Heart left ventricle (tissue), 16 donors: ENCODE measurements at regions not wholly inside any gene's neighbourhood (a gene's known extent, or its start where the extent isn't known, plus 50 kb on each side); places are given as distances from the start of the nearest gene placed in this dataset.

ENCODE experiments used
- ATAC-seq, 4 donors: fragments of 200-7000 bp; cut with Tn5 transposase; one replicate each; pipeline ENCODE4 v1.9.1; 2020 to 2022; ENCODE audit warnings: moderate library complexity in 4 of 4, mild to moderate bottlenecking in 3 of 4, moderate number of reproducible peaks in 1 of 4
- DNase-seq, 5 donors: peaks; one replicate each; pipeline ENCODE4 v3.0.0-alpha.2; 2020
- H3K27ac ChIP-seq, 12 donors: fragments of 200-600 bp; sonication (generic) in 4 of 12; one replicate each; pipeline versions ENCODE4 v1.5.0 to v1.8.0; 2016 to 2022; ENCODE audit warnings: mild to moderate bottlenecking in 2 of 12
- H3K27me3 ChIP-seq, 9 donors: fragments of 200-600 bp; sonication (generic) in 2 of 9; one replicate each; pipeline versions ENCODE4 v1.5.1 to v1.8.0; 2016 to 2022; ENCODE audit warnings: mild to moderate bottlenecking in 3 of 9
- H3K36me3 ChIP-seq, 9 donors: fragments of 200-600 bp; sonication (generic) in 2 of 9; one replicate each; pipeline versions ENCODE4 v1.5.0 to v1.8.0; 2018 to 2022; ENCODE audit warnings: mild to moderate bottlenecking in 2 of 9
- H3K4me1 ChIP-seq, 12 donors: fragments of 200-600 bp; sonication (generic) in 4 of 12; one replicate each; pipeline versions ENCODE4 v1.5.0 to v1.8.0; 2016 to 2022; ENCODE audit warnings: mild to moderate bottlenecking in 3 of 12
- H3K4me3 ChIP-seq, 12 donors: fragments of 200-600 bp; sonication (generic) in 4 of 12; one replicate each; pipeline versions ENCODE4 v1.5.0 to v1.8.0; 2017 to 2022; ENCODE audit warnings: mild to moderate bottlenecking in 9 of 12, moderate library complexity in 4 of 12
- H3K9me3 ChIP-seq, 12 donors: fragments of 200-600 bp; sonication (generic) in 4 of 12; one replicate each; pipeline versions ENCODE4 v1.5.0 to v1.8.0; 2016 to 2022; ENCODE audit warnings: mild to moderate bottlenecking in 1 of 12
- CTCF ChIP-seq, 12 donors: fragments of 200-600 bp; sonication (generic) in 4 of 12; IDR thresholded peaks; one replicate each; pipeline versions ENCODE4 v1.5.0 to v1.8.0; 2018 to 2022; ENCODE audit warnings: antibody characterized with exemption in 12 of 12, mild to moderate bottlenecking in 5 of 12
- POLR2A ChIP-seq, 2 donors: fragments of 450-650 bp; IDR thresholded peaks; one replicate each; pipeline ENCODE4 v1.6.1; 2017; ENCODE audit warnings: antibody characterized with exemption in 2 of 2, mild to moderate bottlenecking in 2 of 2, moderate library complexity in 2 of 2
- WGBS, 4 donors: extraction: QIAGEN DNeasy Blood & Tissue Kit in 2 of 4; methylation state at CpG; one replicate each; pipeline versions ENCODE4 v1.1.5 to v1.1.7; 2013 to 2018; 5-methylcytosine and 5-hydroxymethylcytosine counted together
- intact Hi-C, 10 donors: fragments of 100-400 bp; cut with DNase I; formaldehyde crosslinking; loops; one replicate each; pipeline versions ENCODE4 v1.11.1 to v1.14.2; 2022
- donor health status: ischemic (EF 13 %, LVEDD 7.1; RV severe dilation, severe dysfunction).
- donor health status: healthy with polysubstance abuse.
- donor health status: DM: no; HTN: yes; CAD: no.
- donor health status: DM: no; HTN: no; CAD: no.
- donor health status: ischemic (EF 25% LVEDD 6.9; RV normal size, moderate dysfunction).
- donor health status: ischemic (EF 25% LVEDD 5.7; RV mildly dilated, moderate dysfunction).
- donor health status: healthy.
- donor health status: DM: yes; HTN: yes; CAD: no.
- donor health status: ischemic (EF 35%, LVEDD 5.7; RV mildly dilated, moderate dysfunction).
- donor health status: nonischemic (EF 11% LVEDD 7.7; RV severe dilation, severe dysfunction).
- donor health status: DM: yes; HTN: yes; CAD: no.
- donor health status: PGD.
- donor health status: ischemic (EF 29% LVEDD 5.4; RV normal size, mild dysfunction).
- donor health status: nonischemic (EF 23%, LVEDD 6.1; RV moderate dilation, normal function).

GRCh38 chr6:153412519-153412918 is 281.4 kb upstream of the RGS17 start:
- H3K27me3 ChIP-seq, result no peaks in the 10 kb centered on the region
- H3K36me3 ChIP-seq, result no peaks in the 10 kb centered on the region
- H3K4me1 ChIP-seq, result no peaks in the 10 kb centered on the region
- H3K9me3 ChIP-seq, result peaks cover 0 to 9% (median 2%) of the 10 kb centered on the region in 12 donors
- no peak for TF ChIP-seq CTCF (IDR thresholded peaks at IDR 0.05)
- TF ChIP-seq POLR2A (IDR thresholded peaks at IDR 0.05), result no peak
- H3K4me3 ChIP-seq, result no peak overlapping the region
- 42 to 80% (median 67%) methylated on average over 1 of the region's 1 CpG for WGBS, 4 donors
- no peak overlapping the region for H3K27ac ChIP-seq
- DNase-seq (no peak), ATAC-seq (no peak)
- intact Hi-C loops, result no loop called here

GRCh38 chr6:153411070-153411648 is 280.1 kb upstream of the RGS17 start:
- WGBS, 4 donors, result 78 to 90% (median 89%) methylated on average over 3 of the region's 3 CpGs
- DNase-seq, result no peak
- no peaks in the 10 kb centered on the region for H3K4me1 ChIP-seq
- H3K9me3 ChIP-seq, result peaks cover 0 to 9% (median 2%) of the 10 kb centered on the region in 12 donors
- no peak overlapping the region for H3K4me3 ChIP-seq
- TF ChIP-seq CTCF (IDR thresholded peaks at IDR 0.05) (no peak), POLR2A (IDR thresholded peaks at IDR 0.05) (no peak)
- no peak for ATAC-seq
- H3K27ac ChIP-seq, result no peak overlapping the region
- no peaks in the 10 kb centered on the region for H3K36me3 ChIP-seq
- intact Hi-C loops, result no loop called here
- no peaks in the 10 kb centered on the region for H3K27me3 ChIP-seq

- WGBS, 4 donors, result 76 to 84% (median 83%) methylated on average over 4 of the region's 4 CpGs
- H3K4me1 ChIP-seq, result no peaks in the 10 kb centered on the region
- H3K36me3 ChIP-seq, result no peaks in the 10 kb centered on the region
- no peak overlapping the region for H3K4me3 ChIP-seq
- DNase-seq, result no peak
- no peak for ATAC-seq
- intact Hi-C loops, result no loop called here
- no peak for TF ChIP-seq CTCF (IDR thresholded peaks at IDR 0.05)
- TF ChIP-seq POLR2A (IDR thresholded peaks at IDR 0.05), result no peak
- H3K27ac ChIP-seq, result no peak overlapping the region
- no peaks in the 10 kb centered on the region for H3K9me3 ChIP-seq
- H3K27me3 ChIP-seq, result no peaks in the 10 kb centered on the region
Measured at GRCh38 chr6:153405931-153406330, 274.8 kb upstream of the RGS17 start.

GRCh38 chr6:153401751-153402150 is 270.7 kb upstream of the RGS17 start:
- TF ChIP-seq CTCF (IDR thresholded peaks at IDR 0.05) (no peak), POLR2A (IDR thresholded peaks at IDR 0.05) (no peak)
- 84 to 92% (median 85%) methylated on average over 2 of the region's 2 CpGs for WGBS, 4 donors
- Histone ChIP-seq H3K4me1 (no peaks in the 10 kb centered on the region), H3K27me3 (no peaks in the 10 kb centered on the region), H3K27ac (no peak overlapping the region), H3K4me3 (no peak overlapping the region), H3K9me3 (peaks cover 0 to 6% (median 0%) of the 10 kb centered on the region in 12 donors), H3K36me3 (no peaks in the 10 kb centered on the region)
- intact Hi-C loops, result no loop called here
- DNase-seq, result no peak
- ATAC-seq, result no peak
